Tongue (tissue), 1 donor: ENCODE measurements at regions not wholly inside any gene's neighbourhood (a gene's known extent, or its start where the extent isn't known, plus 50 kb on each side); places are given as distances from the start of the nearest gene placed in this dataset.
A peak's percentile ranks its signal among the peaks of the same experiment; 100 is the strongest.
"Not testable (repeated sequence)": the region's sequence is repeated elsewhere in the genome, so short reads cannot be mapped to it uniquely, and the experiment has no call there.

Experiments
- DNase-seq: peaks from one replicate; pipeline ENCODE4 v3.0.0-alpha.2; 2015

DNA sequence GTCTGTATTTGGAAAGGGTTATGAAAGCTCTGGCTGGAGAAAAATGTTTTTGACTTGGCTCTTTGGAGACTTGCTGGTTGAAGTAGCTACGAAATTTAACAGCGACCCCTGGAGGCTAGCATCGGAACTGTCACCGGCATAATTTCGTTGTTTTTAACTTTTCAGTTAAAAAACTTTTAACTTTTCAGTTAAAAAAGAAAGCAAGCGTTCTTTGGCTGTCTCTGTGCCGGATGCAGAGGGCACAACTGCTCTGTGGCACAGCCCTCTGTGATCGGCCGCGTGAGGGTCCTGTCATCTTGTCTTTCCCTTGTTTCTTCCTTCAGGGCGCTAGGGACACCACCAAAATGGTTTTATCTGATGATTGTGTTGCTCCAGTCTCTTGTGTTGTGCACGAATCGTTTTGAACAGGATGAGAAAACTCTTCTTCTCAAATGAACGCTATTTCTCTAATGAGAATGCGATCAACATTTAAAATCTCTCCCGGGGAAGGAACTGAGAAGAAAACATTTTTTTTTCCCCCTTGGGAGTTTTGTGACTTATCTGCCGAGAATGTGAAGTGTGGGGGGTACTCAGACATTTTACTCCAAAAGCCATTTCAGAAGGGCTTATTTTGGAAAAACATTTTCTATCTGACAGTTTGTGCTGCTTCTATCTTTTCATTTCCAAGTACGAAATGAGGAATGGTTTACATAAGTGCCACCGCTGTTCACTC, 57.1 kb downstream of the ADCYAP1 start:
- DNase-seq, result peak; percentile 46

GRCh38 chr18:963276-963675, 58.6 kb downstream of the ADCYAP1 start:
- no peak for DNase-seq

DNA sequence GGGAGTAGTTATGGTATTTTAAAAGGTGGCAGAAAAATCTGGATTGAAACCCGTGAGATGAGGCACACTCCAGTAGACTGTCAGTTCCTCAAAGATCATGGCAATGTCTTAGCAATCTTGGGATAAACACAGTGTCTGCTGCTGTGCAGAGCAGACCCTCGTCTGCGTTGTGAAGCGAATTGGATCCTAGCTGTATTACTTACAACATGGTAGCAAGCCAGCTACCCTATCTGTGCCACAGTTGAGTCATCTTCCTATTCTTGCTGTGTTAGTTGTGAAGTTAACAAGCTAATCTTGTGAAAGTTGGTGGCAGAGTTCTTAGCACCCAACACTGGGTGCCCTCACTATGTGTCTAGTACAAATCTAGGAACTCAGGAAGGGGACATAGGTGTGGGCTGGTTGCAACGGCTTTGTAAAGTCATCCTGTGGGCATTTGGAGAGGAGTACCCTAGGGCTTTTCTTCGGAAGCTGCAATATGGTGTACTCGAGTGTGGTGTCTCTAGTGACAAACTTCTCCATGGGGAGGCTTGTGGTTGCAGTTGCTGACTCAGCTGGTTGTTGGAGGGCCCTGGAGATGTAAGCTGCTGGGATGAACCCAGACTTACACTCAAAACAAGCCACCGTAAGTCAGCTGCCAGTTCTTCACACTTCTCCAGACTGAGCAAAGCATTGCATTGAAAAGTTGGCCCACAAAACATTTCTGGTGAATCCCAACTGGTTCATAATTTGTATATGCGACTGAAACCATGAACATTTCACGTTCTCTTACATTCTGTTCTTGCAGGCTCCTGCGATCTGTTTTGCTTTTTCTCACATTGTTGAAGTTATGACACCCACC, 61.5 kb downstream of the ADCYAP1 start:
- no peak for DNase-seq

DNA sequence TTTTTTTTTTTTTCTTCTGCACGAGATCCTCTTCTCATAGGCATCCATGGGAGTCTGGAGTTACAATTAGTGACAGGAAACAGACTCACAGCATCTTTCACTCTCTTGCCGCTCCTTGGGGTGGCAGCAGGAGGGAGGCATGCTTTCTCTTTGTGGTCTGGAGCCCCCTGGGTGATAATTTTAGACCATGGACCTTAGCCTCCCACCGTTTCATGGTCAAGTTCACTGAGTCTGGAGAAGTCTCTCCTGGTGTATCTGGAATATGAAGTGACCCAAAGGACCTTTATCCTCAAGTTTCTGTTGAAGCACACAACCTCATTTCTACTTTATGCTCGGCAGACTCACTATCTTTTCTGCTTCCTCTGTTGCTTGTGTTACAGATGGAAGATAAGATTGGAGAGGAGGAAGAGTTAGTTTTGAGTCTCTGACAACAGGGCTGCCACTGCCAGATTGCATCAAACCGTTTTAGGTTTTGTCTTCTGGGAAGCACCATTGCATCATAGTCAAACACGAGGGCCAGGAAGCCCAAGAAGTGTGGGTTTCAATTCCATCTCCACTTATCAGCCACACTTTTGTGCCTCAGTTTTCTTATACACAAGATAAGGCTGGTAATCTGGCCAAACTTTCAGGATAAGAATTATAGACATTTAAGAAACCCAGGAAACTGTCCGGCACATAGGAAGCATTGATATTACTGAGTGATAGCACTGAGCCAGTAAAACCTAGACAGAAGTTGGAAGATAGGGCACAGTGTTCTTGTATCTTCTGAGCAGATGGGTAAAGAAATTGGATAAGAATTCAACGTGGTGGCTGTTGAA, 62.3 kb downstream of the ADCYAP1 start:
- DNase-seq, result no peak

DNA sequence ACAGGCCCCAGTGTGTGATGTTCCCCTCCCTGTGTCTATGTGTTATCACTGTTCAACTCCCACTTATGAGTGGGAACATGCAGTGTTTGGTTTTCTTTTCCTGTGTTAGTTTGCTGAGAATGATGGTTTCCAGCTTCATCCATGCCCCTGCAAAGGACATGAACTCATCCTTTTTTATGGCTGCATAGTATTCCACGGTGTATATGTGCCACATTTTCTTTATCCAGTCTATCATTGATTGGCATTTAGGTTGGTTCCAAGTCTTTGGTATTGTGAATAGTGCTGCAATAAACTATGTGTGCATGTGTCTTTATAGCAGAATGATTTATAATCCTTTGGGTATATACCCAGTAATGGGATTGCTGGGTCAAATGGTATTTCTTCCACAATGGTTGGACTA, 64.2 kb downstream of the ADCYAP1 start:
- DNase-seq, result not testable (repeated sequence)

DNA sequence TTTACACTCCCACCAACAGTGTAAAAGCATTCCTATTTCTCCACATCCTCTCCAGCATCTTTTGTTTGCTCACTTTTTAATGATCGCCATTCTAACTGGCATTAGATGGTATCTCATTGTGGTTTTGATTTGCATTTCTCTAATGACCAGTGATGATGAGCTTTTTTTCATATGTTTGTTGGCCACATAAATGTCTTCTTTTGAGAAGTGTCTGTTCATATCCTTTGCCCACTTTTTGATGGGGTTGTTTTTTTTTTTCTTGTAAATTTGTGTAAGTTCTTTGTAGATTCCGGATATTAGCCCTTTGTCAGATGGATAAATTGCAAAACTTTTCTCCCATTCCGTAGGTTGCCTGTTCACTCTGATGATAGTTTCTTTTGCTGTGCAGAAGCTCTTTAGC, 64.6 kb downstream of the ADCYAP1 start:
- DNase-seq, result not testable (repeated sequence)

DNA sequence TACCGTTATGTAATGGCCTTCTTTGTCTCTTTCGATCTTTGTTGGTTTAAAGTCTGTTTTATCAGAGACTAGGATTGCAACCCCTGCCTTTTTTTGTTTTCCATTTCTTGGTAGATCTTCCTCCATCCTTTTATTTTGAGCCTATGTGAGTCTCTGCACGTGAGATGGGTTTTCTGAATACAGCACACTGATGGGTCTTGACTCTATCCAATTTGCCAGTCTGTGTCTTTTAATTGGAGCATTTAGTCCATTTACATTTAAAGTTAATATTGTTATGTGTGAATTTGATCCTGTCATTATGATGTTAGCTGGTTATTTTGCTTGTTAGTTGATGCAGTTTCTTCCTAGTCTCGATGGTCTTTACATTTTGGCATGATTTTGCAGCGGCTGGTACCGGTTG, 69.9 kb downstream of the ADCYAP1 start:
- not testable (repeated sequence) for DNase-seq

- DNase-seq, result not testable (repeated sequence)
Observed at GRCh38 chr18:976393-977128, 71.9 kb downstream of the ADCYAP1 start.

- not testable (repeated sequence) for DNase-seq
Observed at GRCh38 chr18:977327-977726, 72.7 kb downstream of the ADCYAP1 start.

DNA sequence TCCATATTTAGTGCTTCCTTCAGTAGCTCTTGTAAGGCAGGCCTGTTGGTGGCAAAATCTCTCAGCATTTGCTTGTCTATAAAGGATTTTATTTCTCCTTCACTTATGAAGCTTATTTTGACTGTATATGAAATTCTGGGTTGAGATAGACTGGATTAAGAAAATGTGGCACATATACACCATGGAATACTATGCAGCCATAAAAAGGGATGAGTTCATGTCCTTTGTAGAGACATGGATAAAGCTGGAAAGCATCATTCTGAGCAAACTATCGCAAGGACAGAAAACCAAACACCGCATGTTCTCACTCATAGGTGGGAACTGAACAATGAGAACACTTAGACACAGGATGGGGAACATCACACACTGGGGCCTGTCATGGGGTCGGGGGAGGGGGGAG, 73.1 kb downstream of the ADCYAP1 start:
- not testable (repeated sequence) for DNase-seq

DNA sequence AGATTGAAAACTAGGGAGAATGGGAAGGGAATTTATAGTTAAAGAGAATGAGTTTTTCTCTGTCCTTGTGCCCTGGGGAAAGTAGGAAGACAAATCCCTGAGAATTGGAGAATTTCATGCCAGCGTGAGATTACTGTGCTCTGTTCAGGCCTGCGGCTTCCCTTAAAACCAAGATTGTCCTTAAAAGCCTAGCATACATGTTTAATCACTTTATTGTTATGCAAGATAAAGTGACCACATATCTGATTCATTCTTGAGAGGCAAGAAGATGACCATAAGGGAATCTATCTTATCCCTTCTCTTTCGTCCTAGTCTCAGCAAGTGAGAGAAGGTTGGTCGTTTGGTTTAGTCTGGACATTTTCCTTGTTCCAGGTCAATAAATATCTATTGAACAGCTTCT, 75.9 kb downstream of the ADCYAP1 start:
- DNase-seq, result no peak

DNA sequence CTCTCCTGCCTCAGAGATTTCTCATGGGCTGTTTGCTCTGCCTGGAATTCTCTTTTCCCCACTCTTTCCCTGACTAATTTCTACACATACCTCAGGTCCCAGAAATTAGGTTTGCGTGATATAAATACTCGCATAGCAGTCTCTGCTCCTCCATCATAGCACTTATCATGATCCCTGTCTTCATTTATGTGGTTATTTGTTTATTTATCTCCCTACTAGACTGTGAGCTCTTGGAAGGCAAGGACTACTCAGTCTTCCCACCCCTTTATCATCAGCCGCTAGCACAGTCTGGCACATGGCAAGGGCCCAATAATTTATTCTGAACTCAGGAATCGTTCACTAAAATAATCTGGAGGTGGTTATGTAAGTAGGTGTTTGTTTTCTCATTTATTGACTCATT, 79.3 kb downstream of the ADCYAP1 start:
- DNase-seq, result no peak

- peak; percentile 8 for DNase-seq
Observed at GRCh38 chr18:985212-985661, 80.6 kb downstream of the ADCYAP1 start.

- no peak for DNase-seq
Observed at GRCh38 chr18:986051-986450, 81.4 kb downstream of the ADCYAP1 start.

DNA sequence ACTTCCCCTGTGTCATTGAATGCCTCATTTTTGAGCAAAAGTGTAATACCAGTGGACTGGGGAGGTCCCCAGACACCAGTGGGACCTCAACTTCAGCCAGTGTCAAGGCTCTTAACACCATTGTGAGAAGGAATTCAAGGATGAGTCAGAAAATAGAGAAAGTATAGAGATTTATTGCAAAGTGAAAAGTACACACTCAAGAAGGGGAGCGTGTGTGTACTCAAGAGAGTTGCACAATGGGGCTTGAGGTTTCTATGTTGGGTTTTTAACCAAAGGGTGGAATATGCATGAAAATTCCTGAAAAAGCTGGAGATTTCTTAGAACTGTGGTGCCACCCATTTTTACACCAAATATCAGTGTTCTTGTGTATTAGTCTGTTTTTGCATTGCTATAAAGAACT, 81.9 kb downstream of the ADCYAP1 start:
- DNase-seq, result no peak

- DNase-seq, result no peak
Observed at GRCh38 chr18:987325-988186, 82.9 kb downstream of the ADCYAP1 start.

GRCh38 chr18:989425-989824, 84.8 kb downstream of the ADCYAP1 start:
- DNase-seq, result no peak

DNA sequence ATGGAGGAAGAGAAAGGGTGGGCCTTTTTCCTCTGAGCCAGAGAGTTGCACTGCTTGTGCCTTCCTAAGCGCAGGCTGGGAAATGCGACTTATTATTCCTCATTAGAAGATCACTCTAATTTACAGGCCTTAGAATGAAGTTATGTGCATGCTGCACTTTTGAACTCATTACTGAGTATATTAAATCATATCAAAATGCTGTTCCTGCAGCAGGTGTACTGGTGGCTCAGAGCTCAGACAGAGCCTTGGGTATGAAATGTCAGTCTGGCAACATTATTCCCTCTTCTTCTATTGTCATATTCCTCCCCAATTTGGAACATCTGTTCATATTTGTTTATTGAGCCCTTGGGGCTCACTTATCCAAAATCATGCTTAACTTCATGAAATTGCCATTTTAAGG, 85.5 kb downstream of the ADCYAP1 start:
- no peak for DNase-seq

DNA sequence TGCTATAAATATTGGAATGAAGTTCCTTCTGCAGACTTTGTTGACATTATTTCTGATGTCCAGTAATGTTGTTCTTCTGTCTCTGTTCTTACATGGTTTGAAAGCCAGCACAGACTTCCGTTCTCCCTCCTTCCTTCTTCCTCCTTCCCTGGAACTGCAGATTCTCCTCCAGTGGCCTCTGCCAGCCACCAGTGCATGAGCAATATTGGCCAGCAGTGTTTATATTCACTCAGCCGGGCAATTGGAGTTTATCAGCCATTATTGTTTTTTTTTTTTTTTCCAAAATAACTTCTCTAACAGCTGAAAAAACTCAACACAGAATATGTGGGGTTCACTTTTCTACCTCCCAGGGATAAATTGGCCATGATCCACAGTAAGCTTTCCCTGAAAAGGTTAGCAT, 86.8 kb downstream of the ADCYAP1 start:
- DNase-seq, result no peak

DNA sequence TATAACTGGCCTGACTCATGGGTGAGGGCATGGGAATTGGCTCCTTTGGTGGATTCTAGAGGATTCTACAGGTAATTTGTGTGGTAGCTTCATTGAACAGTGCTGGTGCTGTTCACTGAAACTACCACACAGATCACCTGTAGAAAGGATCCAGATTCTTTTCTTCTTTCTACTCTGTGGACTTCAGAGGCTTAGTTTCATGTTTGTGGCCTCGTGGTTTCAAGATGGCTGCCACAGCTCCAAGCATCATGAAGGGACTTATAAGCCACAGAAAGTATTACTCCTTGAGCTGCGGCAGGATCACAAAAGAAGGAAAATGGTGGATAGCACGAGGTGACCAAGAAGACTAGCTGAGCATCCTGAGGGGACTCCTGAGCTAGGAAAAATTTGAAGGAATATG, 88.9 kb downstream of the ADCYAP1 start:
- no peak for DNase-seq

DNA sequence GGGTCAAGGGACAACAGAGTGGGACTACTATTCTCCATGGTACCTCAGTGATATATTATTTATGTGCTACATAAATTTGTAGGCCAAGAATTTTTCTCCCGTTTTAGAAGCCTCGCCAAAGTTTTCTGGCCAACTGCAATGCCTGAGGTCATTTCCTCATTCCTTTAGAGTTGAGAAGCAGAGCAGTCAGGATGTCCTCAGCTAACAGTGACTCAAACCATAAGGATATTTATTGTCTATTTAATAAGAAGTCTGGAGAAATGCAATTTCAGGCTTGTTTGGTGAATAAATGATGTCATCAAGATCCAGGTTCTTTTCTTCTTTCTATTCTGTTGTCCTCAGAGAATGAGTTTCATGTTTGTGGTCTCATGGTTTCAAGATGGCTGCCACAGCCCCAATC, 91.0 kb downstream of the ADCYAP1 start:
- no peak for DNase-seq
